MCF 10A (cell line): ENCODE measurements at regions not wholly inside any gene's neighbourhood (a gene's known extent, or its start where the extent isn't known, plus 50 kb on each side); places are given as distances from the start of the nearest gene placed in this dataset.
"Not testable (repeated sequence)": the region's sequence is repeated elsewhere in the genome, so short reads cannot be mapped to it uniquely, and the experiment has no call there.

Experiments used
- BruUV-seq: library from RNA; stranded (reverse); fragments of 400-500 nt; replicated peaks from 2 replicates; lab custom pipeline; 2021; lab: Mats Ljungman, UMichigan
- CTCF ChIA-PET: fragments of 300-600 bp; sonication (Branson Sonifier 250); formaldehyde crosslinking; extraction: SDS; loops from one replicate; lab custom pipeline; 2021; ENCODE audit warnings: antibody characterized with exemption, inconsistent platforms; lab: Yijun Ruan, JAX
- POLR2A ChIA-PET: fragments of 300-600, 350-650 bp; sonication (Branson Sonifier 250); formaldehyde crosslinking; extraction: SDS; loops from one replicate; lab custom pipeline; 2020; ENCODE audit warnings: antibody characterized with exemption, inconsistent platforms; lab: Yijun Ruan, JAX
- DNase-seq: peaks from one replicate; pipeline ENCODE4 v3.0.0-alpha.2; 2018; ENCODE audit not compliant: unreplicated experiment
- H3K27ac Mint-ChIP-seq: one replicate; pipeline ENCODE4 v1.8.0; 2022; ENCODE audit warnings: mild to moderate bottlenecking, low read depth, mixed read lengths; ENCODE audit not compliant: unreplicated experiment
- H3K27me3 Mint-ChIP-seq: one replicate; pipeline ENCODE4 v1.8.0; 2022; ENCODE audit warnings: mixed read lengths; ENCODE audit not compliant: insufficient read depth, unreplicated experiment
- H3K36me3 Mint-ChIP-seq: one replicate; pipeline ENCODE4 v1.8.0; 2022; ENCODE audit warnings: mild to moderate bottlenecking, moderate library complexity, mixed read lengths; ENCODE audit not compliant: insufficient read depth, unreplicated experiment
- H3K4me1 Mint-ChIP-seq: one replicate; pipeline ENCODE4 v1.8.0; 2022; ENCODE audit warnings: mixed read lengths; ENCODE audit not compliant: insufficient read depth, unreplicated experiment
- H3K4me3 Mint-ChIP-seq: one replicate; pipeline ENCODE4 v1.8.0; 2022; ENCODE audit warnings: mild to moderate bottlenecking, moderate library complexity, mixed read lengths; ENCODE audit not compliant: unreplicated experiment
- H3K9me3 Mint-ChIP-seq: one replicate; pipeline ENCODE4 v1.8.0; 2022; ENCODE audit warnings: mixed read lengths; ENCODE audit not compliant: unreplicated experiment
- CTCF ChIP-seq: fragments of 200-600 bp; IDR thresholded peaks from one replicate; pipeline ENCODE4 v1.8.0; 2022; ENCODE audit warnings: antibody characterized with exemption, mild to moderate bottlenecking; ENCODE audit not compliant: unreplicated experiment
- intact Hi-C: fragments of 100-400 bp; cut with micrococcal nuclease; formaldehyde crosslinking; loops from 2 replicates; pipeline ENCODE4 v1.14.1; 2022

- peaks cover 7% of the 10 kb centered on the region for H3K4me1 Mint-ChIP-seq
- POLR2A ChIA-PET = interaction anchor here (1.4 kb wide), 1 partner anchor 183 kb away, joined by 5 read pairs; no protein-coding TSS in a partner anchor
- H3K36me3 Mint-ChIP-seq = no peaks in the 10 kb centered on the region
- no peak overlapping the region for H3K4me3 Mint-ChIP-seq
- H3K9me3 Mint-ChIP-seq = no peaks in the 10 kb centered on the region
- H3K27me3 Mint-ChIP-seq = no peaks in the 10 kb centered on the region
- intact Hi-C loops = loop anchor here (1.0 to 5.0 kb wide), 3 partner anchors 140 to 202 kb away; no protein-coding TSS in a partner anchor
- CTCF ChIA-PET = interaction anchor here (0.5 to 10.2 kb wide), 21 partner anchors 16 to 302 kb away, joined by 3 to 105 read pairs (median 5); no protein-coding TSS in a partner anchor
- no peak overlapping the region for H3K27ac Mint-ChIP-seq
- DNase-seq = peak; percentile 51
- peak; percentile 49 for TF ChIP-seq CTCF
- no TSS peak for BruUV-seq
Measured at GRCh38 chr14:23727566-23728335, 91.6 kb downstream of the DHRS2 start.

GRCh38 chr14:23728791-23729190 is 92.6 kb downstream of the DHRS2 start:
- no peaks in the 10 kb centered on the region for H3K9me3 Mint-ChIP-seq
- TF ChIP-seq CTCF = no peak
- ChIA-PET POLR2A (no interaction called here), CTCF (interaction anchor here (1.0 to 10.2 kb wide), 2 partner anchors 181 to 186 kb away, joined by 5 to 105 read pairs; no protein-coding TSS in a partner anchor)
- H3K36me3 Mint-ChIP-seq = no peaks in the 10 kb centered on the region
- no peaks in the 10 kb centered on the region for H3K27me3 Mint-ChIP-seq
- intact Hi-C loops = loop anchor here (5.0 kb wide), 1 partner anchor 141 kb away; no protein-coding TSS in a partner anchor
- no peak overlapping the region for H3K4me3 Mint-ChIP-seq
- H3K27ac Mint-ChIP-seq = no peak overlapping the region
- no TSS peak for BruUV-seq
- peaks cover 7% of the 10 kb centered on the region for H3K4me1 Mint-ChIP-seq
- no peak for DNase-seq

GRCh38 chr14:23729720-23730387 is 93.7 kb downstream of the DHRS2 start:
- POLR2A ChIA-PET = no interaction called here
- CTCF ChIA-PET = interaction anchor here (1.0 to 10.2 kb wide), 3 partner anchors 98 to 185 kb away, joined by 5 to 105 read pairs (median 5); no protein-coding TSS in a partner anchor
- intact Hi-C loops = loop anchor here (5.0 kb wide), 1 partner anchor 143 kb away; no protein-coding TSS in a partner anchor
- no TSS peak for BruUV-seq
- no peak for DNase-seq
- H3K4me3 Mint-ChIP-seq = no peak overlapping the region
- H3K4me1 Mint-ChIP-seq = no peaks in the 10 kb centered on the region
- H3K27me3 Mint-ChIP-seq = no peaks in the 10 kb centered on the region
- no peaks in the 10 kb centered on the region for H3K36me3 Mint-ChIP-seq
- no peaks in the 10 kb centered on the region for H3K9me3 Mint-ChIP-seq
- H3K27ac Mint-ChIP-seq = no peak overlapping the region
- TF ChIP-seq CTCF = no peak

GRCh38 chr14:23735394-23735793 is 99.2 kb downstream of the DHRS2 start:
- Mint-ChIP-seq H3K27me3 (no peaks in the 10 kb centered on the region), H3K27ac (no peak overlapping the region), H3K4me3 (no peak overlapping the region), H3K4me1 (no peaks in the 10 kb centered on the region), H3K36me3 (no peaks in the 10 kb centered on the region), H3K9me3 (no peaks in the 10 kb centered on the region)
- intact Hi-C loops = no loop called here
- ChIA-PET POLR2A (no interaction called here), CTCF (interaction anchor here (0.7 to 0.9 kb wide), 2 partner anchors 103 to 175 kb away, joined by 3 to 6 read pairs; no protein-coding TSS in a partner anchor)
- BruUV-seq = no TSS peak
- no peak for DNase-seq
- no peak for TF ChIP-seq CTCF

- H3K27ac Mint-ChIP-seq = not testable (repeated sequence)
- peaks cover 14% of the 10 kb centered on the region for H3K9me3 Mint-ChIP-seq
Measured at GRCh38 chr14:23744368-23744767, 108.2 kb downstream of the DHRS2 start.

More at GRCh38 chr14:23744368-23744767, 108.2 kb downstream of the DHRS2 start:
- H3K36me3 Mint-ChIP-seq, BruUV-seq, DNase-seq, H3K4me1 Mint-ChIP-seq, intact Hi-C loops, H3K4me3 Mint-ChIP-seq: not testable (repeated sequence)
- CTCF ChIA-PET = interaction anchor here (0.7 to 1.8 kb wide), 4 partner anchors 17 to 319 kb away, joined by 3 to 7 read pairs (median 4); partner anchors contain the start of gene DHRS2
- POLR2A ChIA-PET = interaction anchor here (0.6 kb wide), 1 partner anchor 61 kb away, joined by 3 read pairs; no protein-coding TSS in a partner anchor
- peaks cover 25% of the 10 kb centered on the region for H3K27me3 Mint-ChIP-seq
